22Rv1 (cell line): ENCODE measurements at regions not wholly inside any gene's neighbourhood (a gene's known extent, or its start where the extent isn't known, plus 50 kb on each side); places are given as distances from the start of the nearest gene placed in this dataset.

ENCODE experiments used
- H3K27ac ChIP-seq: fragments of 450-650 bp; 2 replicates; pipeline ENCODE4 v1.5.1; 2017
- ZFX ChIP-seq: fragments of 450-650 bp; IDR thresholded peaks from 2 replicates; pipeline ENCODE4 v1.6.1; 2017; ENCODE audit warnings: antibody characterized with exemption, borderline replicate concordance
- TF ChIP-seq, protein P1 (sequence below): fragments of 450-650 bp; IDR thresholded peaks from 2 replicates; pipeline ENCODE4 v1.5.1; 2017; ENCODE audit warnings: mild to moderate bottlenecking

DNA sequence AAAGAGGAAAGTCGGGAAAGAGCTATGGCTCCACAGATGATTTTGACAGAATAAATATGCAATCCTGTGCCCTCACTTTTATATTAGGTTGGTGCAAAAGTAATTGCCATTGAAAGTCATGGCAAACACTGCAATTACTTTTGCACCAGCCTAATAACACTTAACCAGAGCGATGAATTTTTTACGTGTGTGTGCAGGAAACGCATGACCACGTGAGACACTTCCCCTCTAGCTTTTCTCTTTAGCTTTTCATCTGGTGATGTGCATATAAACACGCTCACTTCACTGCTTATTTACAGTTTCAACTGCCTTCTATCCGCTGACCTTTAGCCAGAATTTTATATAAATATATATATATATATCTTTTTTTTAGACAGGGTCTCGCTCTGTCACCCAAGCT, 216.3 kb upstream of the PSMD7 start:
- TF ChIP-seq, protein P1, sequence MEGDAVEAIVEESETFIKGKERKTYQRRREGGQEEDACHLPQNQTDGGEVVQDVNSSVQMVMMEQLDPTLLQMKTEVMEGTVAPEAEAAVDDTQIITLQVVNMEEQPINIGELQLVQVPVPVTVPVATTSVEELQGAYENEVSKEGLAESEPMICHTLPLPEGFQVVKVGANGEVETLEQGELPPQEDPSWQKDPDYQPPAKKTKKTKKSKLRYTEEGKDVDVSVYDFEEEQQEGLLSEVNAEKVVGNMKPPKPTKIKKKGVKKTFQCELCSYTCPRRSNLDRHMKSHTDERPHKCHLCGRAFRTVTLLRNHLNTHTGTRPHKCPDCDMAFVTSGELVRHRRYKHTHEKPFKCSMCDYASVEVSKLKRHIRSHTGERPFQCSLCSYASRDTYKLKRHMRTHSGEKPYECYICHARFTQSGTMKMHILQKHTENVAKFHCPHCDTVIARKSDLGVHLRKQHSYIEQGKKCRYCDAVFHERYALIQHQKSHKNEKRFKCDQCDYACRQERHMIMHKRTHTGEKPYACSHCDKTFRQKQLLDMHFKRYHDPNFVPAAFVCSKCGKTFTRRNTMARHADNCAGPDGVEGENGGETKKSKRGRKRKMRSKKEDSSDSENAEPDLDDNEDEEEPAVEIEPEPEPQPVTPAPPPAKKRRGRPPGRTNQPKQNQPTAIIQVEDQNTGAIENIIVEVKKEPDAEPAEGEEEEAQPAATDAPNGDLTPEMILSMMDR, result no peak
- no peak for TF ChIP-seq ZFX
- H3K27ac ChIP-seq, result no peak overlapping the region

DNA sequence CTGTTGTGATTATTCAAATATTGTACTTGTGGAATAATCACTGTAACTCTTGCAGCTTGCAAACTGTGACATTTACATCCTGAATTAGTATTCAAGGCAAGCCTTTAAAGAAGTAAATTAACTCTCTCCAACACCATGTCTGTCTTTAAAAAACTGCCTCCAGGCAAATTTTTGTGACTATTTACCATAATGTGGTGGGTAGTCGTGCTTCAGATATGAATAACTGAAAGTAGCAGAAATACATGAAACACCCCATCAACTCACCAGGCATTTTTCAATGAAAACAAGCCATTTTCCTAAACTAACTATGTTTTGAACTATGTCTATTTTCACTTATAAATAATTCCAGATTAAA, 217.4 kb upstream of the PSMD7 start:
- no peak for TF ChIP-seq ZFX
- TF ChIP-seq, protein P1, result no peak
- H3K27ac ChIP-seq, result no peak overlapping the region

DNA sequence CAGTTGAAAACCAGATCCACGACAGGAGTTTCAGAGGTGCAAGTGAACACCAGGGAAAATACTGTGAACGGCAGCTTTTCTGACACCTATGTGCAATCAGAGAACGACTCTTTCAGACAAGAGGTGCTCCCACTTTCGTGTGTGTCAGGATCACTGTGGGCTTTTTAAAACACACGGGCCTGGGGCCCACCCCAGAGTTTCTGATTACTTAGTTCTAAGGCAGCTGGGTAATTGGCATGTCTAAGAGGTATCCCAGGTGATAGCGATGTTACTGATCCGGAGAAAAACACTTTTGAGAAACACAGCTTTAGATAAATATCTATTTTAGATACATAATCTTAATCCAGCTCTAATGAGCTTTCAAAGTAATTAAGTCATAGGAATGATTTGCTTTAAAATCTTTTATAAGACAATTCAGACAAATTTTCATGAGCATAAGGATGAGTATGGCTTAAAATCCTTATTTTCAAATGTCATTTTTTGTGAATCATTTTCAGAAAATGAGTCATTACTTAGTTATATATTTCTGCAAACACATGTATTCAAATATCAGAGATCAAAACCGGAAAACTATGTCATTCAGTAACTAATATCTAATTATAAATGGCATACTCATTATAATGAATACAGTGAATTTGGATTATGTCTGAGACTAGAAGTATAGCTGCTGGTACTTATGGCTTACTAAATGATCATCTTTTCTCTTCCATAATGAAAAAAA, 217.9 kb upstream of the PSMD7 start:
- no peak overlapping the region for H3K27ac ChIP-seq
- no peak for TF ChIP-seq ZFX
- TF ChIP-seq, protein P1, result no peak

DNA sequence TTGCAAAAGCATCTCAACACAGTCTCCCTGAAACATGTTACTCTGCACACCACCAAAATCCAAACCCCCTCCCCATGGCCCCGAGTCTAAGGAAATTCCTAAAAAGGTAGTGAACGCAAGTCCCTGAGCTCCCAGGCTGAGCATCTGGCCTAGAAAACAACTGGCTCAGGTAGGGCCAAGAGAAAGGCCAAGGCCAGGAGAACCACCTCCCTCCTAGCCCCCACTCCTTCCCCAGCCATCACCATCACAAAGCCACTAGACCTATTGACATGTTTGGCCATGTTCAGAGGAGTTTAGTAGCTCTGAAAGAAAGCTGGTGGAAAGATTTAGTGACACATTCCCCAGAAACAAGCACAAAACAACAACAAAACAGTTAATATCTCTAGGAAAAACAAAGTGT, 220.0 kb upstream of the PSMD7 start:
- TF ChIP-seq ZFX, result no peak
- TF ChIP-seq, protein P1, result no peak
- H3K27ac ChIP-seq, result no peak overlapping the region

DNA sequence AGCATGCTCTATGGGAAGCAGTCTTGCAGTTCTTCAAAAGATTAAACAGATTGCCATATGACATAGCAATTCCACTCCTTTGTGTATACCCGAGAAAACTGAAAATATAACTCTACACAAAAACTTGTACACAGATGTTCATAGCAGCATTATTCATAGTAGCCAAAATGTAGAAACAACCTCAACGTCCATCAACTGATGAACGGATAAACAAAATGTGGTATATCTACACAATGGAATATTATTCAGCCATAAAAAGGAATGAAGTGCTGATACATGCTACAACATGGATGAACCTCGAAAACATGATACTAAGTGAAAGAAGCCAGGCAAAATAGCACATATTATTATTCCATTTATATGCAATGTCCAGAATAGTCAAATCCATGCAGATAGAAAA, 221.2 kb upstream of the PSMD7 start:
- TF ChIP-seq ZFX, result no peak
- TF ChIP-seq, protein P1, result no peak
- no peak overlapping the region for H3K27ac ChIP-seq

DNA sequence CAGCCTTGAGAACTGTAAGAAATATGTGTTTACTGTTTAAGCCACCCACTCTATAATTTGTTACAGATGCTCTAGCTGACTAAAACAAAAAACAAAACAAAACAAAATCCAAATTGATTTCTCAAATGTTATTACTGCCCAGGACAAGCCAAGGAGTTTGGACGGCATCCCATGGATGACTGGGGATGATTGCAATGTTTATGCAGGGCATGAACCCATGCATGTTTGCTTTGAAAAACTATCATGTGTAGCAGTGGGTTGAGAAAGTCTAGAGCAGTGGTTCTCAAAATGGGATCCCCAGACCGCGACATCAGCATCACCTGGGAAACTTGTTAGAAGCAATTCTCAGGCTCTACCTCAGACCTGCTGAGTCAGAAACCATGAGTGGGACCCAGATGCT, 223.2 kb upstream of the PSMD7 start:
- no peak overlapping the region for H3K27ac ChIP-seq
- TF ChIP-seq, protein P1, result no peak

DNA sequence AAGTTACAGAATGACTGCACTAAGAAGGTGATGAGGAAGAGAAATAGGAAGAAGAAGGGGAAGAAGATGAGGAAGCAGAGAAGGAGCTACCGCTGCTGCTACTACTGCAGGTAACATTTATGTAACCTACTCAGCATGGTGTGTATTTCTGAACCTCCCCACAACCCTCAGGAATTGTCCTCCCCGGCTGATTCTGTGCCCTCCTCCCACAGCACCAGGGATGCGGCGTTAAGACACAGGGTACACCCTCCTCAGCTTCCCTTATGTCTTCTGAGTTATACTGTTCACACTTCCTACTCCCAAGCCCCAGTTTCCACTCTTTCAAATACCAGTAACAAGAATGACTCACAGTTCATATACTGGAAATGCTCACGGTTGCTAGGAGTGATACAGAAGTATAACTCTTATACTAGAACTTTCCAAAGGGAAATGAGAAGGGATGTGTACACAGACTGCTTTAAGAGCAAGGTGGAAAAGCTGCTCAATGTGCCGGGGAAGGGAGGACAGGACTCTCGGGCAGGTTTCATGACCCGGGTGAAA, 224.5 kb upstream of the PSMD7 start:
- no peak overlapping the region for H3K27ac ChIP-seq
- TF ChIP-seq ZFX, result no peak
- TF ChIP-seq, protein P1, result no peak
